AG04449 (cell line): ENCODE measurements at regions not wholly inside any gene's neighbourhood (a gene's known extent, or its start where the extent isn't known, plus 50 kb on each side); places are given as distances from the start of the nearest gene placed in this dataset.

ENCODE experiments used
- CTCF ChIA-PET: fragments of 350-600 bp; formaldehyde crosslinking; extraction: SDS; loops from one replicate; lab custom pipeline; 2021; ENCODE audit warnings: antibody characterized with exemption; lab: Yijun Ruan, JAX
- POLR2A ChIA-PET: fragments of 400-600, 350-600 bp; formaldehyde crosslinking; extraction: SDS; loops from one replicate; lab custom pipeline; 2020; ENCODE audit warnings: antibody characterized with exemption, inconsistent platforms; lab: Yijun Ruan, JAX
- DNase-seq: peaks from one replicate; pipeline ENCODE4 v3.0.0-alpha.2; 2010; ENCODE audit warnings: low read depth, low spot score
- H3K4me3 ChIP-seq: 2 replicates; pipeline ENCODE4 v1.5.1; 2011; ENCODE audit warnings: low read depth, mild to moderate bottlenecking, control low read depth, low read length
- CTCF ChIP-seq: IDR thresholded peaks from one replicate; pipeline ENCODE4 v1.5.1; 2011; ENCODE audit warnings: mild to moderate bottlenecking, moderate library complexity, low read length, control low read depth, inconsistent platforms; ENCODE audit not compliant: insufficient read depth; ENCODE audit errors: missing control alignments

GRCh38 chr10:28384557-28384956 is 81.7 kb upstream of the MPP7 start:
- ChIA-PET POLR2A (no interaction called here), CTCF (interaction anchor here (0.7 to 10.2 kb wide), 5 partner anchors 8 to 1009 kb away, joined by 3 to 399 read pairs (median 4); no protein-coding TSS in a partner anchor)
- DNase-seq, result no peak
- TF ChIP-seq CTCF, result no peak
- H3K4me3 ChIP-seq, result no peak overlapping the region

GRCh38 chr10:28385748-28386502 is 83.1 kb upstream of the MPP7 start:
- no peak overlapping the region for H3K4me3 ChIP-seq
- ChIA-PET POLR2A (no interaction called here), CTCF (interaction anchor here (1.0 to 10.2 kb wide), 5 partner anchors 7 to 1010 kb away, joined by 3 to 399 read pairs (median 4); no protein-coding TSS in a partner anchor)
- no peak for DNase-seq
- TF ChIP-seq CTCF, result no peak

- H3K4me3 ChIP-seq, result no peak overlapping the region
- no peak for TF ChIP-seq CTCF
- DNase-seq, result no peak
- POLR2A ChIA-PET, result no interaction called here
- CTCF ChIA-PET, result interaction anchor here (1.0 to 10.2 kb wide), 2 partner anchors 10 to 136 kb away, joined by 4 to 399 read pairs; no protein-coding TSS in a partner anchor
Measured at GRCh38 chr10:28386503-28386868, 83.6 kb upstream of the MPP7 start.

GRCh38 chr10:28387140-28387539 is 84.3 kb upstream of the MPP7 start:
- H3K4me3 ChIP-seq, result no peak overlapping the region
- ChIA-PET POLR2A (no interaction called here), CTCF (interaction anchor here (0.9 to 10.2 kb wide), 3 partner anchors 10 to 137 kb away, joined by 3 to 399 read pairs (median 4); no protein-coding TSS in a partner anchor)
- no peak for TF ChIP-seq CTCF
- no peak for DNase-seq

GRCh38 chr10:28391283-28391682 is 88.4 kb upstream of the MPP7 start:
- no peak overlapping the region for H3K4me3 ChIP-seq
- no peak for DNase-seq
- TF ChIP-seq CTCF, result no peak
- ChIA-PET POLR2A (no interaction called here), CTCF (interaction anchor here (1.2 to 4.4 kb wide), 6 partner anchors 9 to 649 kb away, joined by 4 to 112 read pairs (median 14); partner anchors contain the start of gene MPP7)

- peak; percentile 83 for TF ChIP-seq CTCF
- no peak overlapping the region for H3K4me3 ChIP-seq
- DNase-seq, result no peak
- ChIA-PET POLR2A (no interaction called here), CTCF (interaction anchor here (0.6 to 4.4 kb wide), 50 partner anchors 9 to 1027 kb away, joined by 3 to 112 read pairs (median 4); partner anchors contain the start of gene MPP7)
Measured at GRCh38 chr10:28393956-28394568, 91.2 kb upstream of the MPP7 start.
